ENCODE measurements at regions not wholly inside any gene's neighbourhood (a gene's known extent, or its start where the extent isn't known, plus 50 kb on each side); places are given as distances from the start of the nearest gene placed in this dataset.

- TF ChIP-seq ASH2L (IDR thresholded peaks at IDR 0.05; ENCODE audit: insufficient read length, low read depth, low read length) (peak; percentile 32), GATAD2A (CRISPR knock-in tag; IDR thresholded peaks at IDR 0.05) (peak; percentile 48; the same call in 1 of the 2 replicates), ZGPAT (CRISPR knock-in tag; IDR thresholded peaks at IDR 0.05) (0 out of 2 replicates have a peak, but pooled peaks have one; percentile 21), TCF7L2 (IDR thresholded peaks at IDR 0.05; ENCODE audit: low read depth, low read length) (peak; percentile 64; the same call in 1 of the 2 replicates), SOX6 (IDR thresholded peaks at IDR 0.05) (no peak), SOX6 (CRISPR knock-in tag; IDR thresholded peaks at IDR 0.05) (peak; percentile 91), ZNF550 (CRISPR knock-in tag; IDR thresholded peaks at IDR 0.05; ENCODE audit: borderline replicate concordance) (no peak), FOSL2 (CRISPR knock-in tag; IDR thresholded peaks at IDR 0.05) (0 out of 2 replicates have a peak, but pooled peaks have one; percentile 23), NCOA2 (CRISPR knock-in tag; IDR thresholded peaks at IDR 0.05) (peak; percentile 67), FOXM1 (CRISPR knock-in tag; IDR thresholded peaks at IDR 0.05) (no peak), STAT5B (CRISPR knock-in tag; IDR thresholded peaks at IDR 0.05) (no peak), ARID5B (CRISPR knock-in tag; IDR thresholded peaks at IDR 0.05) (peak; percentile 81)
Observed at GRCh38 chr2:18889565-18890332, 300.4 kb upstream of the NT5C1B start (continued).
